H9 (cell line): ENCODE measurements at regions not wholly inside any gene's neighbourhood (a gene's known extent, or its start where the extent isn't known, plus 50 kb on each side); places are given as distances from the start of the nearest gene placed in this dataset.

Experiments used
- DNase-seq: peaks from one replicate; pipeline ENCODE4 v3.0.0-alpha.2; 2017
- H2AFZ ChIP-seq: one replicate; pipeline ENCODE4 v1.6.1; 2013; ENCODE audit warnings: mild to moderate bottlenecking, low read length, control low read depth, moderate library complexity
- H2AK5ac ChIP-seq: 2 replicates; pipeline ENCODE4 v1.6.1; 2013; ENCODE audit warnings: low read length, control low read depth, mixed read lengths; ENCODE audit not compliant: insufficient read length
- H2BK120ac ChIP-seq: one replicate; pipeline ENCODE4 v1.6.1; 2013; ENCODE audit warnings: low read depth, mild to moderate bottlenecking, low read length, control low read depth, inconsistent platforms; ENCODE audit not compliant: poor library complexity, severe bottlenecking
- H2BK12ac ChIP-seq: 2 replicates; pipeline ENCODE4 v1.6.1; 2013; ENCODE audit warnings: low read length, control low read depth, mixed read lengths, low read depth; ENCODE audit not compliant: insufficient read length
- H2BK15ac ChIP-seq: 2 replicates; pipeline ENCODE4 v1.6.1; 2013; ENCODE audit warnings: low read depth, low read length, control low read depth
- H2BK20ac ChIP-seq: one replicate; pipeline ENCODE4 v1.6.1; 2013; ENCODE audit warnings: low read depth, mild to moderate bottlenecking, low read length, control low read depth, inconsistent platforms; ENCODE audit not compliant: poor library complexity, severe bottlenecking
- H2BK5ac ChIP-seq: 2 replicates; pipeline ENCODE4 v1.6.1; 2013; ENCODE audit warnings: low read length, control low read depth, mixed read lengths; ENCODE audit not compliant: insufficient read length
- H3K14ac ChIP-seq: 2 replicates; pipeline ENCODE4 v1.6.1; 2013; ENCODE audit warnings: low read length, control low read depth; ENCODE audit not compliant: insufficient read depth
- H3K18ac ChIP-seq: 2 replicates; pipeline ENCODE4 v1.6.1; 2013; ENCODE audit warnings: low read depth, mild to moderate bottlenecking, mixed read lengths, low read length, control low read depth; ENCODE audit not compliant: insufficient read length
- H3K23ac ChIP-seq: 2 replicates; pipeline ENCODE4 v1.6.1; 2013; ENCODE audit warnings: low read length, control low read depth, mixed read lengths, low read depth; ENCODE audit not compliant: insufficient read length
- H3K23me2 ChIP-seq: 2 replicates; pipeline ENCODE4 v1.6.1; 2013; ENCODE audit warnings: low read depth, mild to moderate bottlenecking, mixed read lengths, low read length, control low read depth; ENCODE audit not compliant: insufficient read length, poor library complexity, severe bottlenecking
- H3K27ac ChIP-seq: 2 replicates; pipeline ENCODE4 v1.5.1; 2013; ENCODE audit warnings: low read length, control low read depth, mixed read lengths, low read depth; ENCODE audit not compliant: insufficient read length
- H3K27me3 ChIP-seq: 2 replicates; pipeline ENCODE4 v1.6.1; 2013; ENCODE audit warnings: low read length, control low read depth, inconsistent platforms; ENCODE audit not compliant: insufficient read depth
- H3K4ac ChIP-seq: 2 replicates; pipeline ENCODE4 v1.6.1; 2013; ENCODE audit warnings: low read depth, mild to moderate bottlenecking, control low read depth, inconsistent platforms, low read length, moderate library complexity
- H3K4me1 ChIP-seq: 2 replicates; pipeline ENCODE4 v1.6.1; 2013; ENCODE audit warnings: low read length, control low read depth, inconsistent platforms; ENCODE audit not compliant: insufficient read depth
- H3K4me2 ChIP-seq: 2 replicates; pipeline ENCODE4 v1.6.1; 2013; ENCODE audit warnings: low read length, control low read depth, mixed read lengths; ENCODE audit not compliant: insufficient read length, insufficient read depth
- H3K56ac ChIP-seq: 2 replicates; pipeline ENCODE4 v1.6.1; 2013; ENCODE audit warnings: low read depth, mild to moderate bottlenecking, mixed read lengths, low read length, control low read depth; ENCODE audit not compliant: insufficient read length
- H3K79me1 ChIP-seq: 2 replicates; pipeline ENCODE4 v1.6.1; 2013; ENCODE audit warnings: low read depth, mild to moderate bottlenecking, moderate library complexity, low read length, control low read depth, inconsistent platforms; ENCODE audit not compliant: insufficient read depth, poor library complexity, severe bottlenecking
- H3K79me2 ChIP-seq: 2 replicates; pipeline ENCODE4 v1.6.1; 2013; ENCODE audit warnings: low read length, control low read depth, inconsistent platforms; ENCODE audit not compliant: insufficient read depth
- H3K9ac ChIP-seq: 2 replicates; pipeline ENCODE4 v1.6.1; 2013; ENCODE audit warnings: low read length, control low read depth, mixed read lengths; ENCODE audit not compliant: insufficient read length; ENCODE audit errors: extremely low read depth
- H3K9me3 ChIP-seq: one replicate; pipeline ENCODE4 v1.6.1; 2013; ENCODE audit warnings: low read depth, low read length, inconsistent platforms; ENCODE audit not compliant: control insufficient read depth
- H3T11ph ChIP-seq: one replicate; pipeline ENCODE4 v1.6.1; 2013; ENCODE audit warnings: mild to moderate bottlenecking, low read length, control low read depth, inconsistent platforms
- H4K20me1 ChIP-seq: one replicate; pipeline ENCODE4 v1.6.1; 2013; ENCODE audit not compliant: control insufficient read depth, insufficient read length, insufficient read depth
- H4K5ac ChIP-seq: 2 replicates; pipeline ENCODE4 v1.6.1; 2013; ENCODE audit warnings: low read depth, mild to moderate bottlenecking, mixed read lengths, low read length, control low read depth; ENCODE audit not compliant: insufficient read length
- H4K8ac ChIP-seq: replicated peaks from 2 replicates; pipeline ENCODE4 v1.6.1; 2013; ENCODE audit warnings: low read length, control low read depth, mixed read lengths, low read depth; ENCODE audit not compliant: insufficient read length
- H4K91ac ChIP-seq: 2 replicates; pipeline ENCODE4 v1.6.1; 2013; ENCODE audit warnings: low read depth, mild to moderate bottlenecking, moderate library complexity, mixed read lengths, low read length, control low read depth; ENCODE audit not compliant: insufficient read length
- H3K27ac Mint-ChIP-seq, 3 experiments: 2 replicates in 2 of 3; 3 replicates in 1 of 3; pipeline ENCODE4 v1.8.0; 2020 to 2021; ENCODE audit warnings: mixed read lengths in 3 of 3, mild to moderate bottlenecking in 1 of 3, moderate library complexity in 1 of 3
- H3K27me3 Mint-ChIP-seq: 2 replicates; pipeline ENCODE4 v1.8.0; 2021; ENCODE audit warnings: low read depth, mild to moderate bottlenecking, moderate library complexity, mixed read lengths
- H3K36me3 Mint-ChIP-seq, 3 experiments: 2 replicates in 2 of 3; 3 replicates in 1 of 3; pipeline ENCODE4 v1.8.0; 2020 to 2021; ENCODE audit warnings: low read depth in 3 of 3, mixed read lengths in 3 of 3; ENCODE audit not compliant: insufficient read depth in 1 of 3
- H3K4me1 Mint-ChIP-seq, 2 experiments: 2 replicates each; pipeline ENCODE4 v1.8.0; 2020; ENCODE audit warnings: mixed read lengths in 2 of 2
- H3K4me3 Mint-ChIP-seq, 2 experiments: 2 replicates in 1 of 2; 3 replicates in 1 of 2; pipeline ENCODE4 v1.8.0; 2020 to 2021; ENCODE audit warnings: mild to moderate bottlenecking in 2 of 2, mixed read lengths in 2 of 2, moderate library complexity in 1 of 2
- H3K9me3 Mint-ChIP-seq, 2 experiments: 2 replicates in 1 of 2; 3 replicates in 1 of 2; pipeline ENCODE4 v1.8.0; 2020; ENCODE audit warnings: mild to moderate bottlenecking in 2 of 2, mixed read lengths in 2 of 2, moderate library complexity in 1 of 2
- CTCF ChIP-seq: fragments of 200-600 bp; sonication (generic); conservative IDR thresholded peaks from 3 replicates; pipeline ENCODE4 v1.8.0; 2021; ENCODE audit warnings: antibody characterized with exemption, mild to moderate bottlenecking
- WGBS: extraction: QIAGEN DNeasy Blood & Tissue Kit; methylation state at CpG from one replicate; pipeline ENCODE4 v1.1.7; 2013; ENCODE audit warnings: missing lambda C conversion rate, low lambda C conversion rate, mixed read lengths; ENCODE audit not compliant: insufficient read length; ENCODE audit errors: extremely low coverage; 5-methylcytosine and 5-hydroxymethylcytosine counted together

GRCh38 chr11:29282088-29282487, 734.7 kb downstream of the KCNA4 start:
- Mint-ChIP-seq H3K4me3 (no peak overlapping the region), H3K36me3 (no peaks in the 10 kb centered on the region), H3K27me3 (no peaks in the 10 kb centered on the region; the same call in 1 of the 2 replicates), H3K9me3 (no peaks in the 10 kb centered on the region), H3K4me1 (peaks cover 0 to 4% of the 10 kb centered on the region in 2 experiments; a peak in 2 of 4 replicates), H3K27ac (no peak overlapping the region)
- DNase-seq = no peak
- no peaks in the 10 kb centered on the region for H3K27me3 ChIP-seq
- H4K8ac ChIP-seq = no peak overlapping the region
- H2BK5ac ChIP-seq = no peak overlapping the region
- H2BK120ac ChIP-seq = no peak overlapping the region
- H3K9me3 ChIP-seq = no peaks in the 10 kb centered on the region
- H2AFZ ChIP-seq = no peak overlapping the region
- no peak overlapping the region for H3K27ac ChIP-seq
- no peak overlapping the region for H4K91ac ChIP-seq
- H3K4me1 ChIP-seq = no peaks in the 10 kb centered on the region
- H4K20me1 ChIP-seq = no peaks in the 10 kb centered on the region
- H3K4ac ChIP-seq = no peak overlapping the region
- no CpG with 5 or more reads among the region's 2 CpGs for WGBS
- no peak overlapping the region for H3K18ac ChIP-seq
- no peak overlapping the region for H3K4me2 ChIP-seq
- no peak overlapping the region for H2BK15ac ChIP-seq
- no peaks in the 10 kb centered on the region for H3K23me2 ChIP-seq
- H4K5ac ChIP-seq = no peak overlapping the region
- no peaks in the 10 kb centered on the region for H3K79me1 ChIP-seq
- no peak overlapping the region for H2AK5ac ChIP-seq
- no peak overlapping the region for H3K14ac ChIP-seq
- H3K9ac ChIP-seq = no peak overlapping the region
- no peak overlapping the region for H2BK12ac ChIP-seq
- H3K23ac ChIP-seq = no peak overlapping the region
- no peak for TF ChIP-seq CTCF
- no peak overlapping the region for H3T11ph ChIP-seq
- no peaks in the 10 kb centered on the region for H3K79me2 ChIP-seq
- H2BK20ac ChIP-seq = no peak overlapping the region
- no peak overlapping the region for H3K56ac ChIP-seq
